ENCODE measurements at regions not wholly inside any gene's neighbourhood (a gene's known extent, or its start where the extent isn't known, plus 50 kb on each side); places are given as distances from the start of the nearest gene placed in this dataset.

DNA sequence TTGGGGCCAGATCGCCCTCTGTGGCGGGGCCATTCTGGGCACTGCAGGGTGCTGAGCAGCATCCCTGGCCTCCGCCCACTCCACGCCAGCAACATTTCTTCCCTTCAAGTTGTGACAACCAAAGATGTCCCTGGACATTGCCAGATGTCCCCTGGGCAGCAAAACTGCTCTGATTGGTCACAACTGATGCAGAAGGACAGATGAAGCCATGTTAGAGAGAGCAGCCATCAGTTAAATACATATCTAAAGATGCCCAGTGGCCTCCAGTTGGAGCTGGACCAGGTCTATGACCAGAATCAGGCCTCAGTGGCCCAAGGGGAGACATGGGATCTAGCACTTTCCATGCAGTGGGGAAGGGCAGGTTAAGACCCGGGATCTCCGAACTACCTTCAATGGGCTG, 125.7 kb downstream of the PTPRS start:
- ATAC-seq (no peak), DNase-seq (no peak), FAIRE-seq (no peak)
- H3K27me3 ChIP-seq: no peaks in the 10 kb centered on the region
- no peak overlapping the region for H3K27ac ChIP-seq
- WGBS, 2 donors: 93 to 97% methylated on average over 6 of the region's 6 CpGs
- H3K4me1 ChIP-seq: no peaks in the 10 kb centered on the region
- TF ChIP-seq, protein P1, sequence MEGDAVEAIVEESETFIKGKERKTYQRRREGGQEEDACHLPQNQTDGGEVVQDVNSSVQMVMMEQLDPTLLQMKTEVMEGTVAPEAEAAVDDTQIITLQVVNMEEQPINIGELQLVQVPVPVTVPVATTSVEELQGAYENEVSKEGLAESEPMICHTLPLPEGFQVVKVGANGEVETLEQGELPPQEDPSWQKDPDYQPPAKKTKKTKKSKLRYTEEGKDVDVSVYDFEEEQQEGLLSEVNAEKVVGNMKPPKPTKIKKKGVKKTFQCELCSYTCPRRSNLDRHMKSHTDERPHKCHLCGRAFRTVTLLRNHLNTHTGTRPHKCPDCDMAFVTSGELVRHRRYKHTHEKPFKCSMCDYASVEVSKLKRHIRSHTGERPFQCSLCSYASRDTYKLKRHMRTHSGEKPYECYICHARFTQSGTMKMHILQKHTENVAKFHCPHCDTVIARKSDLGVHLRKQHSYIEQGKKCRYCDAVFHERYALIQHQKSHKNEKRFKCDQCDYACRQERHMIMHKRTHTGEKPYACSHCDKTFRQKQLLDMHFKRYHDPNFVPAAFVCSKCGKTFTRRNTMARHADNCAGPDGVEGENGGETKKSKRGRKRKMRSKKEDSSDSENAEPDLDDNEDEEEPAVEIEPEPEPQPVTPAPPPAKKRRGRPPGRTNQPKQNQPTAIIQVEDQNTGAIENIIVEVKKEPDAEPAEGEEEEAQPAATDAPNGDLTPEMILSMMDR (IDR thresholded peaks at IDR 0.05): no peak
- no peak overlapping the region for H3K4me3 ChIP-seq
- H3K36me3 ChIP-seq: peaks cover 0 to 75% (median 56%) of the 10 kb centered on the region in 3 donors
- H3K9me3 ChIP-seq: no peaks in the 10 kb centered on the region
- intact Hi-C loops (cut with DNase I): no loop called here

GRCh38 chr19:5214371-5214770, 126.2 kb downstream of the PTPRS start:
- H3K27ac ChIP-seq: no peak overlapping the region
- FAIRE-seq: no peak
- 97 to 99% methylated on average over 23 of the region's 23 CpGs for WGBS, 2 donors

DNA sequence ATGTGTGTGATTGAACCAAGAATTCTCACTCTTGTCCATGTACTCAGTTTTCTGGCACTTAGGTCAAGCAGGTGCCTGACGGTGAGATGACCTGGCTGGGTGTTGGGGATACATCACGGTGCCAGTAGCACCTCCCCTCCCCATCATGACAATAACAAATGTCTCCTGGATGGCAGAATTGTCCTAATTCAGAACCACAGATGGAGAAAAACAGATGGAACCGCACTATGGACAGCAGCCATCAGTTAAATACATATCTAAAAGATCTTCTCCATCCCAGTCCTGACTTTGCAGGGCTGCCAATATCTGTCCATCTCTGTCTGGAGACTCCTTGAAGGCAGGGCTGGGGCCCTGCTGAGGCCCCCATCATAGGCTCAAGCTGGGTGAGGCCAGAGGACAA, 126.9 kb downstream of the PTPRS start:
- DNase-seq: no peak
- Histone ChIP-seq H3K36me3 (peaks cover 0 to 64% (median 52%) of the 10 kb centered on the region in 3 donors), H3K4me1 (no peaks in the 10 kb centered on the region), H3K9me3 (no peaks in the 10 kb centered on the region), H3K27me3 (no peaks in the 10 kb centered on the region), H3K27ac (no peak overlapping the region), H3K4me3 (no peak overlapping the region)
- 96 to 98% methylated on average over 3 of the region's 3 CpGs for WGBS, 2 donors
- ATAC-seq: no peak
- TF ChIP-seq, protein P1 (IDR thresholded peaks at IDR 0.05): no peak
- intact Hi-C loops (cut with DNase I): no loop called here
- FAIRE-seq: no peak

More at GRCh38 chr19:5214371-5214770, 126.2 kb downstream of the PTPRS start:
- no peak for DNase-seq
- Histone ChIP-seq H3K4me1 (no peaks in the 10 kb centered on the region), H3K9me3 (no peaks in the 10 kb centered on the region), H3K36me3 (peaks cover 0 to 71% (median 52%) of the 10 kb centered on the region in 3 donors), H3K27me3 (no peaks in the 10 kb centered on the region), H3K4me3 (no peak overlapping the region)
- TF ChIP-seq, protein P1 (IDR thresholded peaks at IDR 0.05): no peak
- no peak for ATAC-seq
- intact Hi-C loops (cut with DNase I): no loop called here

DNA sequence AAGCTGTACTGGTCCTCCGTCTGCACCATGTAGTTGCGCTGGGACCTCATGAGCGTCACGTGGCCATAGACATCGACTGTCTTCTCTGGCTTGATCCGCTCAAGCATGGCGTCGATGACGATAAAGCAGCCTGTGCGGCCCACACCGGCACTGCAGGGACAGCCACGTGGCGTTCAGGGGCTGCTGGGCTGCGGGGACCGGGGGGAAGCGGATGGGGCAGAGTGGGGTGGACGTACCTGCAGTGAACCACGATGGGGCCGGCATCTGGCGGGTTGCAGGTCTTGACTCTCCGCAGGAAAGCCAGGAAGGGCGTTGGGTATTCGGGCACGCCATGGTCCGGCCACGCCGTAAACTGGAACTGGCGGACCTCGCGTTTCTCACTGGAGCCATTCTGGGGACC, 128.5 kb downstream of the PTPRS start:
- 95 to 96% methylated on average over 30 of the region's 30 CpGs for WGBS, 2 donors
- Histone ChIP-seq H3K36me3 (peaks cover 0 to 53% (median 40%) of the 10 kb centered on the region in 3 donors), H3K9me3 (no peaks in the 10 kb centered on the region), H3K27ac (no peak overlapping the region), H3K4me3 (no peak overlapping the region), H3K4me1 (no peaks in the 10 kb centered on the region), H3K27me3 (no peaks in the 10 kb centered on the region)
- FAIRE-seq: no peak
- peak in 1 of 6 donors; percentile 67 for DNase-seq
- intact Hi-C loops (cut with DNase I): no loop called here
- TF ChIP-seq, protein P1 (IDR thresholded peaks at IDR 0.05): no peak
- no peak for ATAC-seq

DNA sequence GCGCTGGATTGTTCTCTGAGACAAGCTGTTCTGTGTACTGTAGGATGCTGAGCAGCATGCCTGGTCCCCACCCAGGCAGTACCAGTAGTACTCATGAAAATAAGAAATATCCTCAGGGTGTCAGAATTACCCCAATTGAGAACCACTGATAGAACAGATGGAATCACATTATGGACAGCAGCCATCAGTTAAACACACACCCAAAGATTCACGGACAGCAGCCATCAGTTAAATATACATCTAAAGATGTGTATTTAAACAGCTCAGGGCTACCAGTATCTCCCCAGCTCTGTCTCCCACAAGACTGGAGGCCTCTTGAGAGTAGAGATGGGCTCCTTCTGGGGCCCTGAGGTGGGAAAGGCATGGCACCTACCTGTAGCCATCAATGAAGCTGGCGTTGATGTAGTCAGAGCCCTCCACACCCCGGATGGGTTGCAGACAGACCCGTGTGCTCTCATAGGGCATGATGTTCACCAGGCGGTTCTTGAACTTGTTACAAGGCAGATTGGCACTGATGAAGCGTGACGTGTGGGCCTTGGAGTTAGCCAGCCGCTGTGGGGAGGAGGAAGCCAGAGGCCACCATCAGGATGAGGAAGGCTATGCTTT, 129.3 kb downstream of the PTPRS start:
- FAIRE-seq: no peak
- Histone ChIP-seq H3K27ac (no peak overlapping the region), H3K36me3 (peaks cover 0 to 51% (median 35%) of the 10 kb centered on the region in 3 donors), H3K27me3 (no peaks in the 10 kb centered on the region), H3K4me1 (no peaks in the 10 kb centered on the region), H3K4me3 (no peak overlapping the region), H3K9me3 (no peaks in the 10 kb centered on the region)
- WGBS, 2 donors: 98% methylated on average over 9 of the region's 9 CpGs
- DNase-seq: no peak
- intact Hi-C loops (cut with DNase I): no loop called here
- no peak for ATAC-seq
- TF ChIP-seq, protein P1 (IDR thresholded peaks at IDR 0.05): no peak
